ENCODE measurements at regions not wholly inside any gene's neighbourhood (a gene's known extent, or its start where the extent isn't known, plus 50 kb on each side); places are given as distances from the start of the nearest gene placed in this dataset.
"Not testable (repeated sequence)": the region's sequence is repeated elsewhere in the genome, so short reads cannot be mapped to it uniquely, and the experiment has no call there.

DNA sequence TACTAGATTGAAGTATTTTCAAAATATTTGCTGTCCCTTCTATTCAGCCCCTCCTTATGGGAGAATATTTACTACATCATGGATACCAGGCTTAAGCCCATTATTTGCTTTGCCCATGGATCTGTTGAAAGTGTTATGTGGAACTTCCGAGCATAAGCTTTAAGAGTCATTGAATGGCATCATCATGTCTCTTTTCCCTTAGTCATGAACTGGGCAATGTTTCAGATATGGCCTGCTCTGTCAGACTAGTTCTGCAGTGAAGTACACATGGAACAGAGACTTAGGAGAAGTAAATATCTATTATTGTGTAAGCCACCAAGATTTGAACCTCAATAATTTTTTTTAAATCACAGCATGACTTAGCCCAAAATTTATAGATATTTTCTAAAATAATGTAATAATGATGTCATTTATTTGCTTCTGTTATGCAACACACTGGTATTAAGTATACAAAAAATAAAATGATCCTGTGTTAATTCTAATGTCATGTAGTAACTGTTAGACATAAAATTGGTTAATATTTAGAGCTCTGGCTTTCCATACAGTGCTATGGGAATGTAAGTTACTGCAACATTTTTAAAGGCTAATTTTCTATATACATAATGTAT, 1097.3 kb downstream of the SLC16A7 start:
- no peak overlapping the region for H3K27ac Mint-ChIP-seq

DNA sequence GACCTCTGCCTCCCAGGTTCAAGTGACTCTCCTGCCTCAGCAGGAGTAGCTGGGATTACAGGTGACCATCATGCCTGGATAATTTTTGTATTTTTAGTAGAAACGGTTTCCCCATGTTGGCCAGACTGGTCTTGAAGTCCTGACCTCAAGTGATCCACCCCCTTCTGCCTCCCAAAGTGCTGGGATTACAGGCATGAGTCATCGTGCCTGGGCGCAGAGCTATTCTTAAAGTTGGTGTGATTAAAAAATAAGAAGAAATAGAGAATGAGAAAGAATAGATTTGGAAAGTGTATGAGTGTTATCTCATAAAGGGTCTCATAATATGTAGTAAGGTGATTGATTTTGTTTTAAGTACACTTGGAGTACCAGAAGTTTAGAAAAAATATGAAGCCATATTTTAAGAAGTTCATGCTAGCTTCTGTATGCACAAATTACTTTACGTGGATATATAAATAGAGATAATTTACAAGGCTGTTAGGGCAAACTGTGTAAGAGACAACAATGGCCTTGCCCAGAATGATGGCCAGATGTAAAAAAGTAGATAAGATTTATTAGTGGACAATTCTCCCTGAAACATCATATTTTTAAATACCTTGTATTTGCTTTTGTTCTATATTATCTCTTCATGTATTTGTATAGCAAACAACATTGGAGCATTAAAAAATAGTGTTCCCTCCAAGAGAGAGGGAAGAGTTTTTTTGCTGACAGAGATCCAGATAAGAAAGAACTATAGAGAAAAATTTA, 1108.5 kb downstream of the SLC16A7 start:
- H3K4me1 Mint-ChIP-seq (ENCODE audit: low read depth) = no peaks in the 10 kb centered on the region
- H3K27me3 Mint-ChIP-seq (ENCODE audit: low read depth) = no peaks in the 10 kb centered on the region
- no peaks in the 10 kb centered on the region for H3K36me3 Mint-ChIP-seq (ENCODE audit: low read depth)
- no peak overlapping the region for H3K4me3 Mint-ChIP-seq
- no peak overlapping the region for H3K27ac Mint-ChIP-seq
- no peaks in the 10 kb centered on the region for H3K9me3 Mint-ChIP-seq

More for the DNA sequence above, 1097.3 kb downstream of the SLC16A7 start:
- Mint-ChIP-seq H3K4me1 (ENCODE audit: low read depth) (no peaks in the 10 kb centered on the region), H3K36me3 (ENCODE audit: low read depth) (no peaks in the 10 kb centered on the region), H3K9me3 (no peaks in the 10 kb centered on the region), H3K4me3 (no peak overlapping the region), H3K27me3 (ENCODE audit: low read depth) (no peaks in the 10 kb centered on the region)

DNA sequence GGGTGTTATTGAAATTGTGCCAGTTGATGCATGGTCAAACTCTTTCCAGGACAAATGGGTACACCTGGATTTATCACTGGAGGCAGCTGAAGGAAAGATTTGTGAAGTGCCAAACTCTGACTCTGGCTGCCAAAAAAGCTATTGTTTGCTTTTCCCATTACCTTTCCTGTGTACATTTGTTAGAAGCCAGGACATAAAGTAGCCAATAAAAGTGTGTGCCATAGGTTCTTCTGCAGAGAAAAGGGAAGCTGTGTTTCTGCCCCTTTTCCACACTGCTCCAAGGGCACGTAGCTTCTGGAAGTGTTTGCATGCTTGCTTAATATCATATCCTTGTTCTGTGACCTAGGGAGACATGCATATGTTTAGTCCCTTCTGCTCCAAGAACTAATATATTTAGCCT, 1114.4 kb downstream of the SLC16A7 start:
- no peaks in the 10 kb centered on the region for H3K36me3 Mint-ChIP-seq (ENCODE audit: low read depth)
- H3K27me3 Mint-ChIP-seq (ENCODE audit: low read depth) = no peaks in the 10 kb centered on the region
- no peaks in the 10 kb centered on the region for H3K4me1 Mint-ChIP-seq (ENCODE audit: low read depth)
- no peak overlapping the region for H3K4me3 Mint-ChIP-seq
- H3K27ac Mint-ChIP-seq = no peak overlapping the region
- peaks cover 10% of the 10 kb centered on the region for H3K9me3 Mint-ChIP-seq

DNA sequence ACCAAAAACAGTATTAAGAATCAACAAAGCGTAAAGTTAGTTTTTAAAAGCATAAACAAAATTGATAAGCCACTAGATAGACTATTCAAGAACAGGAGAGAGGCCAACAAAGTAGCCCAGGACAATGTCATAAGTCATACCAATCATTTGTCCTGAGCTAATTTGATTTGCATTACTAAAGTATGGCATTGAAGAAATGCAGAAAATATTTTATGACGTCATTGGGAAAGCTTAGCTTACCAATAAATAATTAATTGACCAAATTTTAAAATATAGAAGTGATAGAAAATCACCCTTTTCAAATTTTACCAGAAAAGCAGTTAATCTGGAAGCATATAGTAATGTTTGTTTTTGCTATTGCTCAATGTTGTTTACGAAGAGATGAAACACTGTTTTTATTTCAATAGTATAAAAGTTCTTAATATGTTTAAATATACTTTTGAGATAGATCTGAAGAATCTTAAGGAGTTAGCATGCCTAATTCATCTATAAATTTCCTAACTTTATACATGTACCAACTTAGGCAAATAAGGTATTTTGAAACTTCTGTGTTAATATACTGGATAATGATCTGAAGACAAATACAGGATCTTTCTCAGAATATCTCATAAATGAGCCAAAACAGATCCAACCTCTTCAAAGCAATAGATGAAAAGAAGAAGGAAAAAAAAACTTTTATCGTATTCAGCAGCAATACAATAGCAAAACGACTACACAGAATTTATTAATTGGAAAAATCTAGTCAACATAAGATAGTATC, 1118.5 kb downstream of the SLC16A7 start:
- H3K4me1 Mint-ChIP-seq (ENCODE audit: low read depth) = no peaks in the 10 kb centered on the region
- H3K36me3 Mint-ChIP-seq (ENCODE audit: low read depth) = no peaks in the 10 kb centered on the region
- H3K9me3 Mint-ChIP-seq = peaks cover 15% of the 10 kb centered on the region
- no peak overlapping the region for H3K27ac Mint-ChIP-seq
- no peaks in the 10 kb centered on the region for H3K27me3 Mint-ChIP-seq (ENCODE audit: low read depth)
- no peak overlapping the region for H3K4me3 Mint-ChIP-seq

DNA sequence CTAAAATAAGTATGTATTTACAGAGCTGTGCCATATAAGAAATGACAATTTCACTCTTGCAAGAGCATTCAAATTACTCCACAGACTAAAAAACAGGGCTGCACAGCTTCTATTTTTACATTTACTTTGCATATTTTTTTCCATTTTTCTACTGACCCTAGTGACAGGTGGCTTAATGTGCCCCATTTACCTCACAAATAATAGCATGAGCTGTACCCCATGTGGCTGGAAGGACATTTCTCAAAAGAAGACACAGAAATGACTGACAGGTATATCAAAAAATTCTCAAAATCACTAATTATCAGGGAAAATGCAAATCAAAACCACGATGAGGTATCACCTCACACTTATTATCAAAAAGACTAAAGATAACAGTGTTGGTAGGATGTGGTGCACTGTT, 1128.6 kb downstream of the SLC16A7 start:
- Mint-ChIP-seq H3K9me3 (no peaks in the 10 kb centered on the region), H3K4me3 (no peak overlapping the region), H3K27me3 (ENCODE audit: low read depth) (no peaks in the 10 kb centered on the region), H3K4me1 (ENCODE audit: low read depth) (no peaks in the 10 kb centered on the region), H3K27ac (no peak overlapping the region), H3K36me3 (ENCODE audit: low read depth) (no peaks in the 10 kb centered on the region)

DNA sequence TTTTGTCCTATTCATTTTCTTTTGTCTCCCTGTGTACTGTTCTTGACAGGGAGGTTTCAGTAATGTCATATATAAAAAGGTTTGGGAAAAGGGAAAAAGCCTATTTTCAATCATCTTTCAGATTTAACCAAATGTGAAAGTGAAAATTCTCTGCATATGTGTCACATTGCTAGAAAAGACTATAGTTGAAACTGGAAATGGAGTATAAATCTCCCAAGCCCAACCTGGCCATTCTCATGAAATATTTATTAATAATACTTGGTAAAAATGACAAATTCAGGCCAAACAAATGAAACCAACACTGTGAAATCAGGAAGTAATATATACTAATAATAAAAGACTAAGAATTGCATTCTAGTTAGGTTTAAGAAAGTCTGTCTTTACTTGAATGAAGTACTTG, 1129.2 kb downstream of the SLC16A7 start:
- no peaks in the 10 kb centered on the region for H3K36me3 Mint-ChIP-seq (ENCODE audit: low read depth)
- no peak overlapping the region for H3K27ac Mint-ChIP-seq
- H3K4me3 Mint-ChIP-seq = no peak overlapping the region
- no peaks in the 10 kb centered on the region for H3K4me1 Mint-ChIP-seq (ENCODE audit: low read depth)
- H3K27me3 Mint-ChIP-seq (ENCODE audit: low read depth) = no peaks in the 10 kb centered on the region
- H3K9me3 Mint-ChIP-seq = no peaks in the 10 kb centered on the region

DNA sequence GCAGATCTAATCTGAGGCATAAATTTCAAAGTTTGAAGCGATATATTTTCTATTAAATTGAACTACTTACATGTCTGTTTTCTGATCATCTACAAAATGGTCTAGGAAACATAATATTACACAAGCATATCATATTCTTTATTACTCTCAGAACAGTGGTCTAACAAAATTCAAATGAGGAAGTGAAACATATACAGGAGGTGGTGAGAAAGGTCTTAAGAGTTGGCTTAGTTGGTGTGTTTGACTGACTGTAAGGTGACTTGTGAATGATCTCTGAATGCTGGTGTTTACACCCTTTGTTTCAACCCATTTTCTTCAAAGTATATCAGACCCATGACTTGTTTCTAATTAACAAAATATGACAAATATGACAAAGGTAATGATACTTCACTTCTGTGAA, 1156.8 kb downstream of the SLC16A7 start:
- no peak overlapping the region for H3K4me3 Mint-ChIP-seq
- H3K27ac Mint-ChIP-seq = no peak overlapping the region
- peaks cover 5% of the 10 kb centered on the region for H3K9me3 Mint-ChIP-seq
- H3K27me3 Mint-ChIP-seq (ENCODE audit: low read depth) = no peaks in the 10 kb centered on the region
- H3K4me1 Mint-ChIP-seq (ENCODE audit: low read depth) = no peaks in the 10 kb centered on the region
- H3K36me3 Mint-ChIP-seq (ENCODE audit: low read depth) = no peaks in the 10 kb centered on the region

DNA sequence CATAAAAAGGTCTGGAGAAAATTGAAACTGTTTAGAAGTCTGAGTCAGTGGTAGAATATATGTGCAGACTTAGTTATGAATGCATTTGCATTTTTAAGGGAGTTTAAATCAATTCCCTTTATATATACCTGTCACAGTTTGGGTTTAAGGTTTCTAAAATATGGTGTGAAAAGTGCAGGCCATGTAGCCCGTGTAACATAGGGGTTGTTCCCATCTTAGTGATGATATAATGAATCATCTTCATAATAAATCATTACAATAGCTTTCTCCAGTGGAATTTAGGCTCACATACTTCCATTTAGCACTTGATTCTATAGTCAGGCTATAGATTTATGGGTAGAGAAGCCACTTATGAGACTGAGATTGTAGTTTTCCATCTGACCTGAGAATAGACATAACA, 1162.4 kb downstream of the SLC16A7 start:
- Mint-ChIP-seq H3K27me3 (ENCODE audit: low read depth) (no peaks in the 10 kb centered on the region), H3K4me1 (ENCODE audit: low read depth) (no peaks in the 10 kb centered on the region), H3K27ac (no peak overlapping the region), H3K4me3 (no peak overlapping the region), H3K36me3 (ENCODE audit: low read depth) (no peaks in the 10 kb centered on the region), H3K9me3 (peaks cover 7% of the 10 kb centered on the region)

DNA sequence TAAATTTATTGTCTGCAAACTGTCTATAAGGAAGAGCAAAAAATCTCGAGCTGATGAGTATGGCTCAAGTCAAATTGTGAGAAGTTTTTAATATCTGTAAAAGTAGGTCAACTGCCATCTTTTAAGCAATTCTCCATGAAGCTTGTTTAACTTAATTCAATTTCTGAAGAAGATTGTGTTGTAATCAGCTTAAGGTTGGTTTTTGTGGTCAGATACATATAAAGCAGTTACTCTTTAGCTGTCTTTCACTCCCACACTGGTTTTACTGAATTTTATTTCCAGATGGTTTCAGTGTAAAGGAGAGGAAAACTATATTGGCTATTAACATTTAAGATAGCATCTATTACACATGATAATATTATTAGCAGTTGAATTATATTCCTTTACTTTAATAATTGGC, 1165.1 kb downstream of the SLC16A7 start:
- H3K9me3 Mint-ChIP-seq = peaks cover 13% of the 10 kb centered on the region
- no peak overlapping the region for H3K27ac Mint-ChIP-seq
- H3K27me3 Mint-ChIP-seq (ENCODE audit: low read depth) = no peaks in the 10 kb centered on the region
- H3K4me1 Mint-ChIP-seq (ENCODE audit: low read depth) = no peaks in the 10 kb centered on the region
- H3K4me3 Mint-ChIP-seq = no peak overlapping the region
- no peaks in the 10 kb centered on the region for H3K36me3 Mint-ChIP-seq (ENCODE audit: low read depth)

DNA sequence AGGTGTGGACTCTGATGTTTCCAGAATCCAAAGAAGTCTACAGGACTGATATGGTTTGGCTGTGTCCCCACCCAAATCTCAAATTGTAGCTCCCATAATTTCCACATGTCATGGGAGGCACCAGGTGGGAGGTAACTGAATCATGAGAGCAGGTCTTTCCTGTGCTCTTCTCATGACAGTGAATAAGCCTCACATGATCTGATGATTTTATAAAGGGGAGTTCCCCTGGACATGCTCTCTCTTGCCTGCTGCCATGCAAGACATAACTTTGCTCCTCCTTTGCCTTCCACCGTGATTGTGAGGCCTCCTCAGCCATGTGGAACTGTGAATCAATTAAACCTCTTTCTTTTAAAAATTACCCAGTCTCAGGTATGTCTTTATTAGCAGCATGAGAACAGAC, 1205.3 kb downstream of the SLC16A7 start:
- H3K27ac Mint-ChIP-seq; H3K36me3 Mint-ChIP-seq (ENCODE audit: low read depth); H3K9me3 Mint-ChIP-seq; H3K4me3 Mint-ChIP-seq; H3K4me1 Mint-ChIP-seq (ENCODE audit: low read depth); H3K27me3 Mint-ChIP-seq (ENCODE audit: low read depth): not testable (repeated sequence)

DNA sequence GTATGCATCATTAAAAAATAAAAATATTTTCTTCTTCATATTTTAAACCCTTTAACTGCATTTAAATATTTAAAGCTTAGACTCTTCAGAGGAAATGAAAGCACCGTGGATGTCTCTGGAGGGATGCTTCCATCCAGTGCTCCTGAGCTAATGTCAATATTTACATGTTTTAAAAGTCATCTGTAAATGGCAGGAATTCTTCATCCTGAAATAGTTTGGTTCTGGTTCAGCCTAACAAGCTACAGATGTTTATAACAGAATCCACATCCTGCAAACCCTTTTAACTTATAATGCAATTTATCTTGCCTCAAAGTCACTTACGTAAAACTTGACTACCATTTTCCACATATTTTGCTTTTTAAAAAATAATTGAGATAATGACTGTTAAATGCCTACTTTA, 1207.3 kb downstream of the SLC16A7 start:
- Mint-ChIP-seq H3K36me3 (ENCODE audit: low read depth) (no peaks in the 10 kb centered on the region), H3K27ac (no peak overlapping the region), H3K4me1 (ENCODE audit: low read depth) (no peaks in the 10 kb centered on the region), H3K9me3 (peaks cover 8% of the 10 kb centered on the region), H3K4me3 (no peak overlapping the region), H3K27me3 (ENCODE audit: low read depth) (no peaks in the 10 kb centered on the region)

DNA sequence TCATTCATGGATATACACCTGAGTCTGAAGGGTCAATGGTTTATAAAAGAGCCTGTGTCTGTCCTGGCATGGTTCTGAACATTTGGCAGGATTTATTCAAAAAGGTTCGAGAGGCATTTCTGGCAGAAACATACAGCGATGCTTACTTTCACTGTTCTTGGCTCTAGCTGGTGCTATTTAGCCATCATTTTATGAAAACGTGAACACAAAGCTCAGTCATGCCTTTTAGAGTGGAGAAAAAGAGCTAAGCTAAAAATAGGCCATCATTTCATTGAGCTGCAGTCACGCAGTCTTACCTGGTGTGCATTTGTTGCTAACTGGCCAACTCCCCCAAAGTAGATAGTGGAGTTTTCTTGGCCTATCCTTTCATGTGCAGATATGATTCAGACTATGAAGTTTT, 1209.5 kb downstream of the SLC16A7 start:
- no peak overlapping the region for H3K4me3 Mint-ChIP-seq
- no peaks in the 10 kb centered on the region for H3K27me3 Mint-ChIP-seq (ENCODE audit: low read depth)
- H3K4me1 Mint-ChIP-seq (ENCODE audit: low read depth) = no peaks in the 10 kb centered on the region
- H3K27ac Mint-ChIP-seq = no peak overlapping the region
- H3K36me3 Mint-ChIP-seq (ENCODE audit: low read depth) = no peaks in the 10 kb centered on the region
- H3K9me3 Mint-ChIP-seq = peaks cover 8% of the 10 kb centered on the region

DNA sequence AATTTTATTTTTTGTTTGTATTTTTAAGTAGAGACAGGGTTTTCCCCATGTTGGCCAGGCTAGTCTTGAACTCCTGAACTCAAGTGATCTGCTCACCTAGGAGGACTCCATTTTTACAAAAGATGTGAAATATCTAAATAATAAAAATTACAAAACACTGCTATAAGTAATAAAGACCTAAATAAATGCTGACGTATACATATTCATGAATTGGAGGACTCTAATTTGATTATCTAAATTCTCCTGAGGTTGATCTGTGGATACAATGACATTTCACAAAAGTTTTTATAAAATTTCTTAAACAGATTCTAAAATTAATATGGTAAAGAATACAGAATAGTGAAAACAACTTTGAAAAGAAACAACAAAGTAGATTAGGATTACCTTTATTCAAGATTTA, 1224.0 kb downstream of the SLC16A7 start:
- H3K4me1 Mint-ChIP-seq (ENCODE audit: low read depth) = no peaks in the 10 kb centered on the region
- no peak overlapping the region for H3K27ac Mint-ChIP-seq
- H3K36me3 Mint-ChIP-seq (ENCODE audit: low read depth) = no peaks in the 10 kb centered on the region
- peaks cover 5% of the 10 kb centered on the region for H3K9me3 Mint-ChIP-seq
- H3K4me3 Mint-ChIP-seq = no peak overlapping the region
- no peaks in the 10 kb centered on the region for H3K27me3 Mint-ChIP-seq (ENCODE audit: low read depth)

DNA sequence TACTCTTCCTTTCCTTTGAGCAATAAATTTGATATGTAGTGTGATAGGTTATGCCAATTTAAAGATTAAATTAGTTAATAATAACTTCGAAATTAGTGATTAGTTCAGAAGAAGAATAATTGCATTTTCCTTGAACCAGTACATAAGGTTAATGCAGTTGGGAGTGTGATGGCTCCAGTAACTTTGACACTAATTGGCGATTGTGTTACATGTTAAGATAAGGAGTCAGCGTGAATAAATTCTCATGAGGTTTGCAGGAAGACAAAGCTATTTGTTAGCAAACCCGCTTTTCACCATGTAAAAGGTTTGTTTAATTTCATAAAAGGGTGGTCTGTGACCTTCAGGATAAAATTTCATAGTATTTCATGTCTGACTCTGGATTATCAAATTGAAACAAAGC, 1226.8 kb downstream of the SLC16A7 start:
- Mint-ChIP-seq H3K27me3 (ENCODE audit: low read depth) (no peaks in the 10 kb centered on the region), H3K36me3 (ENCODE audit: low read depth) (no peaks in the 10 kb centered on the region), H3K9me3 (no peaks in the 10 kb centered on the region), H3K27ac (no peak overlapping the region), H3K4me3 (no peak overlapping the region), H3K4me1 (ENCODE audit: low read depth) (no peaks in the 10 kb centered on the region)

DNA sequence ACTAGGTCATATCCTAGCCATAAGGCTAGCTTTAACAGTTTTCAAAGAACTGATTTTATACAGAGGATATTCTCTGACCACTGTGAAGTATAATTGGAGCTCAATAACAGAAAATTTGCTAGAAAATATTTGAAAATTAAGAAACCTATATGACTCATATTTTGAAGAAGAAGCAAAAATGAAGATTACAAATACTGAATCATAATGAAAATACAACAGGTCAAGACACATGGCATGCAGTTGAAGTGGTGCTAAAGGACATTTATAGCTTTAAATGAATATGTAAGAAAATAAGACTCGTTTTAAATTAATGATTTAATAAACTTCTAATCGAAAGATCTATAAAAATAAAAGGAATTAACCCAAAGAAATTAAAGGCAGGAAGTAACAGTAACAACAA, 1234.6 kb downstream of the SLC16A7 start:
- Mint-ChIP-seq H3K4me1 (ENCODE audit: low read depth) (no peaks in the 10 kb centered on the region), H3K27ac (no peak overlapping the region), H3K9me3 (peaks cover 5% of the 10 kb centered on the region), H3K4me3 (no peak overlapping the region), H3K36me3 (ENCODE audit: low read depth) (no peaks in the 10 kb centered on the region), H3K27me3 (ENCODE audit: low read depth) (no peaks in the 10 kb centered on the region)
